ENCODE measurements at regions not wholly inside any gene's neighbourhood (a gene's known extent, or its start where the extent isn't known, plus 50 kb on each side); places are given as distances from the start of the nearest gene placed in this dataset.

DNA sequence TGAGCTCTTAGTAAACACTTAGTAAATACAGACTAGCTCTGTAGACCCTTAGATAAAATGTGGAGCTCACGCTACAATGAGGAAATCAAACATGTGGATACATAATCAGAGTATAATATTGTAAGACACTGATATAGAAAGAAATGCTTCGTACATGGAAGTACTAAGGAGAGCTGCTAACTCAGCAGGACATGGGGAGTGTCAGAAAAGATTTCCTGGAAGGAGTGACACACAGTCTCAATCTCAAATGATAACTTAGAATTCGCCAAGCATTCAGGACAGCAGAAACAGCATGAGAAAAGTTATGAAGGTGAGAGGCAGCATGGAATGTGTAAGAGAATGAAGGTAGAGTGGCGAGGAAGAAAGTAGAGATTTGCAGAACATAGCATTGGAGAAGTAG is 80.8 kb downstream of the ZNF622 start:
- no TSS peak for BruUV-seq (replicated peaks)
- H3K36me3 Mint-ChIP-seq (ENCODE audit: insufficient read depth, unreplicated experiment), result no peaks in the 10 kb centered on the region
- no peaks in the 10 kb centered on the region for H3K9me3 Mint-ChIP-seq (ENCODE audit: low read depth, unreplicated experiment)
- peaks cover 33% of the 10 kb centered on the region for H3K27me3 Mint-ChIP-seq (ENCODE audit: unreplicated experiment)
- no peak for DNase-seq
- CTCF ChIA-PET, result no interaction called here
- no peak overlapping the region for H3K27ac Mint-ChIP-seq (ENCODE audit: unreplicated experiment)
- H3K4me1 Mint-ChIP-seq (ENCODE audit: low read depth, unreplicated experiment), result no peaks in the 10 kb centered on the region
- intact Hi-C loops (cut with micrococcal nuclease; ENCODE audit: unreplicated experiment), result no loop called here
- H3K4me3 Mint-ChIP-seq (ENCODE audit: low read depth, unreplicated experiment), result no peak overlapping the region
- TF ChIP-seq, protein P1, sequence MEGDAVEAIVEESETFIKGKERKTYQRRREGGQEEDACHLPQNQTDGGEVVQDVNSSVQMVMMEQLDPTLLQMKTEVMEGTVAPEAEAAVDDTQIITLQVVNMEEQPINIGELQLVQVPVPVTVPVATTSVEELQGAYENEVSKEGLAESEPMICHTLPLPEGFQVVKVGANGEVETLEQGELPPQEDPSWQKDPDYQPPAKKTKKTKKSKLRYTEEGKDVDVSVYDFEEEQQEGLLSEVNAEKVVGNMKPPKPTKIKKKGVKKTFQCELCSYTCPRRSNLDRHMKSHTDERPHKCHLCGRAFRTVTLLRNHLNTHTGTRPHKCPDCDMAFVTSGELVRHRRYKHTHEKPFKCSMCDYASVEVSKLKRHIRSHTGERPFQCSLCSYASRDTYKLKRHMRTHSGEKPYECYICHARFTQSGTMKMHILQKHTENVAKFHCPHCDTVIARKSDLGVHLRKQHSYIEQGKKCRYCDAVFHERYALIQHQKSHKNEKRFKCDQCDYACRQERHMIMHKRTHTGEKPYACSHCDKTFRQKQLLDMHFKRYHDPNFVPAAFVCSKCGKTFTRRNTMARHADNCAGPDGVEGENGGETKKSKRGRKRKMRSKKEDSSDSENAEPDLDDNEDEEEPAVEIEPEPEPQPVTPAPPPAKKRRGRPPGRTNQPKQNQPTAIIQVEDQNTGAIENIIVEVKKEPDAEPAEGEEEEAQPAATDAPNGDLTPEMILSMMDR (IDR thresholded peaks at IDR 0.05; ENCODE audit: unreplicated experiment), result no peak

DNA sequence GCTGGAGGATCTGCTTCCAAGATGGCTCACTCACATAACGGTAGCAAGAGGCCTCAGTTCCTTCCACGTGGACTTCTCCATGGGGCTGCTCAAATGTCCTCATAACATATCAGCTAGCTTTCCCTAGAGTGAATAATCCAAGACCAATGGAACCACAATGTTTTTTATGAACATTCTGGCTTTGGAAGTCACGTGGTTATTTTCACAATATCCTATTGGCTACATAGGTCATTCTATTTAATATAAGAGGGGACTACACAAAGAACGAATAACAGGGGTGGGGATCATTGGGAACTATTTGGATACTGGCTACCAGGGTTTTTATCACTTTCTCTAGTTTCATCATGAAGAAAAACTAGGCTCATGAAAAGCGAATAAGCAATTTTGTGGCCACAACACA is 81.4 kb downstream of the ZNF622 start:
- TF ChIP-seq, protein P1 (IDR thresholded peaks at IDR 0.05; ENCODE audit: unreplicated experiment), result no peak
- peaks cover 39% of the 10 kb centered on the region for H3K27me3 Mint-ChIP-seq (ENCODE audit: unreplicated experiment)
- no peaks in the 10 kb centered on the region for H3K4me1 Mint-ChIP-seq (ENCODE audit: low read depth, unreplicated experiment)
- H3K36me3 Mint-ChIP-seq (ENCODE audit: insufficient read depth, unreplicated experiment), result no peaks in the 10 kb centered on the region
- BruUV-seq (replicated peaks), result no TSS peak
- DNase-seq, result no peak
- no peaks in the 10 kb centered on the region for H3K9me3 Mint-ChIP-seq (ENCODE audit: low read depth, unreplicated experiment)
- H3K27ac Mint-ChIP-seq (ENCODE audit: unreplicated experiment), result no peak overlapping the region
- no peak overlapping the region for H3K4me3 Mint-ChIP-seq (ENCODE audit: low read depth, unreplicated experiment)
- intact Hi-C loops (cut with micrococcal nuclease; ENCODE audit: unreplicated experiment), result no loop called here
- CTCF ChIA-PET, result no interaction called here

DNA sequence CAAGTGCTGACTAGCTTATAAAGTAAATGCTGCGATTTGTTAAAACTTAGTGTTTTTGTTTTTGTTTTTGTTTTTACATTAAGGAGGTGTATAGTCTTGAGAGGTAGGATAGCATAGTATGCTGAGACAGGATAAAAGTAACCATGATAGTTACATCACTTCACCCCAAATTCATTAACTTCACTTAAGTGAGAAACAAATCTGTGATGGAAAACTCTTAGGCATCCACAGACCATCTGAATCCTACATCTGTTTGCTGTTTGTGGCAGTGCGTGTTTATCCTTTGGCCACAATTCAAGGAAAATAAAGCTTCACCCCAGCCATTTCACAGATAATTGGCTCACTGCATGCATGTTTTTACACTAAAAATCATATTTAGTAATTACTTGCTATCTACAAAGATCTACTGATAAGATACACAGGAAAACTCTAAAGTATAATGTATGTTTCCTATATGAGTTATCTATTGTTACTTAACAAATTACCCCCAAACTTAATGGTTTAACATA is 82.0 kb downstream of the ZNF622 start:
- TF ChIP-seq, protein P1 (IDR thresholded peaks at IDR 0.05; ENCODE audit: unreplicated experiment), result no peak
- Mint-ChIP-seq H3K4me1 (ENCODE audit: low read depth, unreplicated experiment) (no peaks in the 10 kb centered on the region), H3K27ac (ENCODE audit: unreplicated experiment) (no peak overlapping the region), H3K9me3 (ENCODE audit: low read depth, unreplicated experiment) (no peaks in the 10 kb centered on the region), H3K4me3 (ENCODE audit: low read depth, unreplicated experiment) (no peak overlapping the region), H3K27me3 (ENCODE audit: unreplicated experiment) (peaks cover 45% of the 10 kb centered on the region), H3K36me3 (ENCODE audit: insufficient read depth, unreplicated experiment) (no peaks in the 10 kb centered on the region)
- intact Hi-C loops (cut with micrococcal nuclease; ENCODE audit: unreplicated experiment), result no loop called here
- CTCF ChIA-PET, result no interaction called here
- DNase-seq, result no peak
- no TSS peak for BruUV-seq (replicated peaks)

DNA sequence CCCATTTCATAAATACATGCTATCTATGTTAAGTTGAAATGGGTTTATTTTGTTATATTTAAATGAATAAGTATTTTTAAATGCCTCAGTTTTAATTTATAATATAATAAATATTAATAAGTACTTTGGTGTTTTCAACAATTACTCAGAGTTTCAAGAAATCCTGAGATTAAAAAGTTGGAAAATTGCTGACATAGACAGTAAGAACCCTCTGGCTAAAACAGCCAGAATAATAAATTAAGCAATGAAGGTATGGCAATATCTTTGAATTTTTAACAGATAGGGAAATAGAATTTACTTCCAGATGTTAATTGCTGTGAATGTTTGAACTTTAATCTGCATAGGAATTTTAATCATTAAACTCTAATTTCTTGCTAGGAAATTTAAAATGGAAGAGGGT is 83.6 kb downstream of the ZNF622 start:
- CTCF ChIA-PET, result no interaction called here
- no peak for DNase-seq
- Mint-ChIP-seq H3K4me1 (ENCODE audit: low read depth, unreplicated experiment) (no peaks in the 10 kb centered on the region), H3K4me3 (ENCODE audit: low read depth, unreplicated experiment) (no peak overlapping the region), H3K27ac (ENCODE audit: unreplicated experiment) (no peak overlapping the region), H3K36me3 (ENCODE audit: insufficient read depth, unreplicated experiment) (no peaks in the 10 kb centered on the region), H3K27me3 (ENCODE audit: unreplicated experiment) (peaks cover 59% of the 10 kb centered on the region), H3K9me3 (ENCODE audit: low read depth, unreplicated experiment) (no peaks in the 10 kb centered on the region)
- intact Hi-C loops (cut with micrococcal nuclease; ENCODE audit: unreplicated experiment), result no loop called here
- no TSS peak for BruUV-seq (replicated peaks)
- TF ChIP-seq, protein P1 (IDR thresholded peaks at IDR 0.05; ENCODE audit: unreplicated experiment), result no peak

Measured in Calu3 (cell line).